HPDE6-E6E7 (cell line): ENCODE measurements at regions not wholly inside any gene's neighbourhood (a gene's known extent, or its start where the extent isn't known, plus 50 kb on each side); places are given as distances from the start of the nearest gene placed in this dataset.
A peak's percentile ranks its signal among the peaks of the same experiment; 100 is the strongest.

Experiments used
- DNase-seq: peaks from one replicate; pipeline ENCODE4 v3.0.0; 2011; ENCODE audit warnings: missing footprints; ENCODE audit errors: extremely low spot score

- no peak for DNase-seq
Measured at GRCh38 chr4:126775485-126776106, 857.2 kb upstream of the INTU start.

DNA sequence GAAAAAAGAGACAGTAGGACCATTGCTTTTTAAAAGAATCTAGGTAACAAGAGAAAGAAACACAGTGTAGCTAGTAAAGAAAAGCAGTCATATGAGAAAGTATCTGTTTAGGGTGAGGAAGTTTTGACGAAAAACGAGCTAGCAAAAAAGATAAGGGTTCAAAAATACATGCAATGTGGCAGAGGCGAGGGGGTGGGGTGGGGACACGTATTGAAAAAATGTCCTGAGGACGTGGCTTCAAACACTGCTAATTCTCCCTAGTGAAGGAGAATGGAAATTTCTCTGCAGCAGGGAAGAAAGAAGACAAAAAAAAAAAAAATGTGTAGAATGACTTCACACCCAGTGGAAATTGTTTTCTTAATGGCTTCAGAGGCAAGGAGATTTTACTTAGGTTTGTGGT, 856.4 kb upstream of the INTU start:
- no peak for DNase-seq

- peak; percentile 4 for DNase-seq
Measured at GRCh38 chr4:126777649-126778048, 855.1 kb upstream of the INTU start.

DNA sequence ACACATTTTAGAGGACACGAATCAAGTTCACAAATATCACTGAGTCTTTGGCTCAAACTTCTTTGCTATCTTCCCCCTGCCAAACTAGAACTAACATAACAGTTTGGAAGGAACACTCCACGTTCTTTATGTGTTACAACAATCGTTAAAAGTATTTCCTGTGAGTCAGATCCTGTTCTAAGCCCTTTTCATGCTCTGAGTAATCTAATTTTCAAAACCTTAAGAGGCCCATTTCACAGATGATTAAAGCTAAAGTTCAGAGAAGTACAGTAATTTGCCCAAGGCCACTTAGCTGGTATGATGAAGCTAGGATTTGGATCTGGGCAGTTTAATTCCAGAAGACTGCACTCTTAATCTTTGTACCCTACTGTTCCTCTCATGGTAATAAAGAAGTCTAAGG, 854.4 kb upstream of the INTU start:
- DNase-seq: peak; percentile 14

- no peak for DNase-seq
Measured at GRCh38 chr4:126779001-126779400, 853.8 kb upstream of the INTU start.

GRCh38 chr4:126779436-126780166, 853.2 kb upstream of the INTU start:
- DNase-seq: no peak

DNA sequence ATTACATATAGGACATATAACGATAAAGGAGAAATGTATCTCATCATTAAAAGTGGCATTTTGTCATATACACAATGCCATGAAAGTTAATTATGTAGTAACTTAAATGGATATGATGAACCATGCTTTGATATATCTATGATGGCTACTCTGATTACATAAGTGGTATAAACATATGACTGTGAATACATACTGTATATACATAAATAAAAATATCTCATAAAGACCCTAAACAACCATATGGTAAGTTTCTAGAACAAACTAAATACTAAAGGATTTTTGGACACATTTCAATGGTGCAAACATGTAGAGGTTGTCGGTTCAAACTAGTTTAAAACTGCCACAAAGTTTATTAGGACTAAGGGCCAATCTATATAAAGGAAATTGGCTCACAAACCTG, 849.6 kb upstream of the INTU start:
- DNase-seq: no peak

DNA sequence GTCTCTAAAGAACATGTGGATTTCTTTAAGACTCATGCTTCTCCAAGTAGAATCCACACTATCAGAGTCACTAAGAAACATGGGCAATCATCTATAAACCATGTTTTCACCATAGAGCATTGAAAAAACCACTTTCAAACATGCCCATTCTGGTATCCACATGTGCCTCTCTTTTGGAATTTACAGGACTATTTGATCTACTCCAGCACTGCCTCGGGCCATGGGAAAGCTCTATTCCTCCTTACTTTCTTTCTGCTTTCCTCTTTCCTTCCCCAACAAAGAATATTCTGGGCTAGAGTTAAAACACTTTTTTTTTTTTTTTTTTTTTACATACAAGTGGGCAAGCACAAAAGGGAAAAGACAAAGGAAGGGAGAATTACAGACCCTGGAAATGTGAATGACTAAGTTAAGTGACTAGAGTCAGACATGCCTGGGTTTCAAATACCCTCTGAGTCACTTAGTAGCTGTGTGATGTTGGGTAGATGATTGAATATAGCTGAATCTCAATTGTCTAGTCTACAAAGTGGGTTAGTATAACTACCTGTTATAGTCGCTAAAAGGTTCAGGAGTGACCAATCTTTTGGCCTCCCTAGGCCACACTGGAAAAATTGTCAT, 847.7 kb upstream of the INTU start:
- DNase-seq: no peak

DNA sequence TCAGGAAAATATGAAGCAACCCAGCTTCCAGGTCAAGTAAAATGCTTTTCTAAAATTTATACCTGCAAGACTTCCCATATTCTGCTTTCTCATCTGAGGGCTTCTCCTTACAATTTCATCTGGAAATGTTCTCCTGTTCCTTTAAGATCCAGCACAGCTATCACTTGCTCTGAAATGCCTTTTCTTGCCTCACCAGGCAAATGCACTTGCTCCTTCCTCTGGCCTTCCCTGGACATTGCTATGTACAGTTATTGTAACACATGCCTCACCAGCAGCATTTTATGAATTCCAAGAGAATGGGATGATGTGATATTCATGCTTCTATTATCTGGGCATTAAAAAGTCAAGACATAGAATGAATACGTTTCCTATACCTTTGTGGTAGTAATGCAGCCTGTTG, 842.1 kb upstream of the INTU start:
- no peak for DNase-seq

DNA sequence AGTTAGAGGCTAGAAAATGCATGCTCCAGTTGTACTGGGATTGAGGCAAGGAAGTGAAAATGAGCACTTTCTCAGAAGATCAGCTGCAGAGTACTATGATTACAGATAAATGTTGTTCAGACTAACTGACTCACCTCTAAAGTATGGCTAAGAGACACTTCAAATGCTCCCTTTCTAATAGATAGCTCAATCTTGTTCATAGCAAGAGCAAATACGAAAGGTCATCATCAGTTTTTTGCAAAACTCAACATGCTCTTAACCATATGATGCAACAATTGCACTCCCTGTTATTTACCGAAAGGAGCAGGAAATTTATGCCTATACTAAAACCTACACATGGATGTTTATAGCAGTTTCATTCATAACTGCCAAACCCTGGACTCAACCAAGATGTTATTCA, 838.4 kb upstream of the INTU start:
- DNase-seq: peak; percentile 27

DNA sequence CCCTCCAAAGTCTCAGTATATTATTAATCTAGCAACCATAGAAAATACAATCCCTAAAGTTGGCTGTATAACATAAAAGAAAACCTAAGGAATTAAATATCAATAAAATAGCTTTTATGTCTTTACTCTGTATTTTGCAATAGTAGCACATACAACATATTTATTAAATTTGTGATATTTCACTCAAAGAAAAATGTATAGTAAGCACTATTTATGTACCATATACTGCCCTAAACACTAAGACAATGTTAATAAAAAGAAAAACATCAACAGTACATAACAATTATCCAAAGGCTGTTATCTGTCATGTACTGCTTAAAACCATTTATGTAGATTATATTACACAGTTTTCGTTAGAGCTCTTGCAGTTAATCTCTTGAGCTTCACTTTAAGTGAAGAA, 834.5 kb upstream of the INTU start:
- DNase-seq: no peak

DNA sequence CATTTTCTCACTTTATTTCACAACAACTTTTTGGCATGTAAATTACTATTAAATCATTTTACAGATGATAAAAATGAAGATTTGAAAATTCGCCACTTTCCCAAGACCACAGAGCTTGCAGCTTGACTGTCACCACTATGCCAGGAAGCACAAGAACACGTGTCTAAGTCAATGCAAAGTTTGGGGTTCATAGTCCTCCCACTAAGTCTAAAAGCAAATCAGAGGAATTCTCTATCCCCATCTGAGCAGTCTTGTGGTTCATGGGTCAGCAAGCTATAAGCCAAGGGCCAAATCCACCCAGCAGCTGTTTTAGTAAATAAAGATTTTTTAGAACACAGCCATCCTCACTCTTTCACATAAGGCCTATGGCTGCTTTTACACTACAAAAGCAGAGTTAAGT, 833.3 kb upstream of the INTU start:
- no peak for DNase-seq

DNA sequence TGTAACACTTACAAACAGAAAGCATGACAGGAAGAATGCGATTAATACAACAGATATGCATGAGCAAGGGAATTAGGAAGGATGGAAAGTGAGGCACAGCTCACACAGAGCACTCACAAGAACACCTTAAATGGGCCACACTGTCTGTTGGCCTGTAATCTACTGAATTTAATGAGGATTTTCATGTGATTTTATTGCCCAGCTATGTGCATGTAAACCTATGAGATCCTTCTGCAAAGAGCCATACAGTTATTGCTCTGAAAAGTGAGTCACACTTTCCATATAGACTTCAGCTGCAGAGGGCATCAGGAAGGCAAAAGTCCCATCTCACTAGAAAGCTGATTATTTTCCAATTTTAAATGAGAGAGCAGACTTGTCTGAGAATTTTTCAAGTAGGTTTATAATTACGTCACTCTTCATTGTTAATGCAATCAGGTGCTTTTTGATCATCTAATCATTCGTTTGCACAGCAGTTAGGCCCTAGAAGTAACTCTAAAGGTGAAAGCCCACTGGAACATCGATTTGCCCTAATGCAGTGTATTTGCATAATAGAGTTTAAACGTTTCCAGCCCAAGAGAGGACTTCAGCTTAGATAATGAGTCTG, 832.7 kb upstream of the INTU start:
- DNase-seq: no peak

GRCh38 chr4:126800575-126801141, 832.1 kb upstream of the INTU start:
- DNase-seq: no peak

GRCh38 chr4:126807132-126807531, 825.6 kb upstream of the INTU start:
- DNase-seq: no peak

- no peak for DNase-seq
Measured at GRCh38 chr4:126812076-126812475, 820.7 kb upstream of the INTU start.

DNA sequence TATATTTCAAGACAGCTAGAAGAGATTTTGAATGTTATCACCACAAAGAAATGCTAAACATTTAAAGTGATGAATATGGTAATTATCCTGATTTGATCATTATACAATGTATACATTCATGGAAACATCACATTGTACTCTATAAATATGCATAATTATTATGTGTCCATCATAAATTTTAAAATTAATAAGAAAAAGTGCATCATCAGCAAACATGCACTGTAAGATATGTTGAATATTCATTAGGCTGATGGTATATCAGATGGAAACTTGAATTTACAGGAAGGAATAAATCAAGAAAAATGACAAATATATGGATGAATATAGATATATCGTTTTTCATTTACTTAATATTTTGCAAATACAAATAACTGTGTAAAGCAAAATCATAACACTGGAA, 812.1 kb upstream of the INTU start:
- no peak for DNase-seq

GRCh38 chr4:126821152-126821551, 811.6 kb upstream of the INTU start:
- DNase-seq: no peak

DNA sequence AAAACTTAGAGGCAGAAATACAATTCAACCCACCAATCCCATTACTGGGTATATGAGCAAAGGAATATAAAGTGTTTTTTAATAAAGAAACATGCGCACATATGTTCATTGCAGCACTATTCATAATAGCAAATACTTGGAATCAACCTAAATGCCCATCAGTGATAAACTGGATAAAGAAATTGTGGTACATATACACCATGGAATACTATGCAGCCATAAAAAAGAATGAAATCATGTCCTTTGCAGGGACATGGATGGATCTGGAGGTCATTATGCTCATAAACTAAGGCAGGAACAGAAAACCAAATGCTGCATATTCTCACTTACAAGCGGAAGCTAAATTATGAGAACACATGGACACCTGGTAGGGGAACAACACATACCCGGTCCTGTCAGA, 807.7 kb upstream of the INTU start:
- DNase-seq: no peak

GRCh38 chr4:126827669-126828068, 805.1 kb upstream of the INTU start:
- no peak for DNase-seq

DNA sequence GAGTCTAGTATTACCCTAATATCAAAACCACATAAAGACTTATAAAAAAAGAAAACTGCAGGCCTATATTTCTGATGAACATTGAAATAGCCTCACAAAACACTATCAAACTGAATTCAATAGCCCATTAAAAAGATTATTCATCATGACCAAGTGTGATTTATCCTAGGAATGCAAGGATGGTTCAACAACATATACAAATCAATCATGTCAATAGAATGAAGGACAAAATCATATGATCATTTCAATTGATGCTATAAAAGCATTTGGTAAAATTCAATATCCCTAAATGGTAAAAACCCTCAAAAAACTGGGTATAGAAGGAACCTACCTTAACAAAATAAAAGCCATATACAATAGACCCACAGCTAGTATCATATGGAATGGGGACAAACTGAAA, 797.9 kb upstream of the INTU start:
- DNase-seq: no peak

DNA sequence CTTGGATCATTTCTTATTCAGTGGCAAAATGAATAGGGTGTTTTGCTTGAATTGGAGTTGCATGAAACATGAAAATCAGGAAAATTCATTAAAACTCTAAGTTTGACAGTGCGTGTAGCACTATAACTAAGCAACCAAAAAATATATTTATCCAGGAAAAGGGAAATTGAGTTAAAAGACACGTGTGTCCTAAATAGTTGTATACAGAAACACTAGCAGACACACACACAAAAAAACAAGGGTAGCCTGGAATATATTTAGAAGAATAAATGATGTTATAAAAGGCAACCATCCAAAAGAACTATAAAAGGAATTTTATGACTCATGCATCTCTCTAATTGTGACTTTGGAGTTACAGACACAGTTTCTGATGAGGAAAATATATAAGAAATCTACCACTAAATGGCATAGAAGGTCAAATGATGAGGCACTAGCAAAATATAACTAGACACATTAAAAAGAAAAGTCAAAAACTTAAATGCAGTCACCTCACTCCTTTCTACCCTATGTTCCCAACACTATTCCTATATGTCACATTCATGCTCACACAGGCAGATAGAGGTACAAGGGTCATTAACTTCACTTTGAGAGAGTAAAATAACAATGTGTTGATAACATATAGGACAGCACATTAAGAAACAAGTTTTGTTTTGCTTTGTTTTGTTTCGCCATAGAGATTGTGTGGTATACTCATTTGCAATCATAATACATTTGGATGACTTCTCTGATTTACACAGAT, 793.6 kb upstream of the INTU start:
- no peak for DNase-seq
